HepG2 (cell line): ENCODE measurements at regions not wholly inside any gene's neighbourhood (a gene's known extent, or its start where the extent isn't known, plus 50 kb on each side); places are given as distances from the start of the nearest gene placed in this dataset.

Experiments used
- BCLAF1 ChIP-seq: fragments of 450-650 bp; IDR thresholded peaks from 2 replicates; pipeline ENCODE4 v1.6.1; 2017; ENCODE audit warnings: mild to moderate bottlenecking
- EZH2 ChIP-seq: conservative IDR thresholded peaks from 2 replicates; pipeline ENCODE4 v1.6.1; 2012; ENCODE audit warnings: mild to moderate bottlenecking, low read depth, low read length, moderate library complexity
- TF ChIP-seq, protein P1 (sequence below): sonication (generic); formaldehyde crosslinking; IDR thresholded peaks from 2 replicates; pipeline ENCODE4 v1.4.0; 2020; ENCODE audit warnings: missing genetic modification reagents, borderline replicate concordance

DNA sequence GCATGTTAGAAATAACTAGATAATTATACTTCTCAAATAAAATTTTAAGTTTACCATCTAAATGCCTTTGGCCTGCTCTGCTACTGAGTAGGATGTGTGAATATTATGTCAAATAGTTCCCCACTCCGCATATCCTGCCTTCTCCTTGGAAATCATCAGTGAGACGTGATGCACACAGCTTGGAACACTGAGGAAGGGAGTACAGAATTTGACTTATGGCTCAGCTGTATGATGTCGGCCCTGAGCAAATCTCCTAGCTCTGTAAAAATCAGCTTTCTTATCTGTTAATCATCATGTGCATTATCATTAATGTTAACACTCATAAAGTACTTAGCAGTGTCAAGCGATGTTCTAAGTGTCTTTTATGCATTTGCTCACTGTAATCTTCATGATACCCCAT is 241.0 kb upstream of the ANKRD50 start:
- TF ChIP-seq, protein P1, sequence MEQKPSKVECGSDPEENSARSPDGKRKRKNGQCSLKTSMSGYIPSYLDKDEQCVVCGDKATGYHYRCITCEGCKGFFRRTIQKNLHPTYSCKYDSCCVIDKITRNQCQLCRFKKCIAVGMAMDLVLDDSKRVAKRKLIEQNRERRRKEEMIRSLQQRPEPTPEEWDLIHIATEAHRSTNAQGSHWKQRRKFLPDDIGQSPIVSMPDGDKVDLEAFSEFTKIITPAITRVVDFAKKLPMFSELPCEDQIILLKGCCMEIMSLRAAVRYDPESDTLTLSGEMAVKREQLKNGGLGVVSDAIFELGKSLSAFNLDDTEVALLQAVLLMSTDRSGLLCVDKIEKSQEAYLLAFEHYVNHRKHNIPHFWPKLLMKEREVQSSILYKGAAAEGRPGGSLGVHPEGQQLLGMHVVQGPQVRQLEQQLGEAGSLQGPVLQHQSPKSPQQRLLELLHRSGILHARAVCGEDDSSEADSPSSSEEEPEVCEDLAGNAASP, result no peak
- no peak for TF ChIP-seq BCLAF1
- no peak for TF ChIP-seq EZH2
